Endodermal cell (in vitro differentiated cells): ENCODE measurements at regions not wholly inside any gene's neighbourhood (a gene's known extent, or its start where the extent isn't known, plus 50 kb on each side); places are given as distances from the start of the nearest gene placed in this dataset.

Source experiments
- DNase-seq: peaks from one replicate; pipeline ENCODE4 v3.0.0-alpha.2; 2017
- H3K27ac ChIP-seq: 2 replicates; pipeline ENCODE4 v1.5.1; 2013; ENCODE audit warnings: mild to moderate bottlenecking, low read depth, low read length, moderate library complexity
- H3K27me3 ChIP-seq: 2 replicates; pipeline ENCODE4 v1.6.1; 2013; ENCODE audit warnings: mild to moderate bottlenecking, low read length, moderate library complexity; ENCODE audit not compliant: insufficient read depth, control insufficient read depth, poor library complexity, severe bottlenecking
- H3K36me3 ChIP-seq: 2 replicates; pipeline ENCODE4 v1.7.0; 2013; ENCODE audit warnings: mild to moderate bottlenecking, low read length, moderate library complexity; ENCODE audit not compliant: control insufficient read depth, insufficient read depth
- H3K4me1 ChIP-seq: one replicate; pipeline ENCODE4 v1.7.0; 2013; ENCODE audit warnings: low read length; ENCODE audit not compliant: control insufficient read depth, insufficient read depth
- H3K4me3 ChIP-seq: 2 replicates; pipeline ENCODE4 v1.5.1; 2013; ENCODE audit warnings: mild to moderate bottlenecking, low read length, moderate library complexity
- H3K9ac ChIP-seq: 2 replicates; pipeline ENCODE4 v1.6.1; 2013; ENCODE audit warnings: mild to moderate bottlenecking, low read length, moderate library complexity; ENCODE audit not compliant: poor library complexity, severe bottlenecking; ENCODE audit errors: extremely low read depth
- H3K9me3 ChIP-seq: 2 replicates; pipeline ENCODE4 v1.6.1; 2013; ENCODE audit warnings: mild to moderate bottlenecking, low read length, moderate library complexity; ENCODE audit not compliant: control insufficient read depth
- H3K27ac Mint-ChIP-seq: 2 replicates; pipeline ENCODE4 v1.8.0; 2020; ENCODE audit warnings: mixed read lengths
- H3K27me3 Mint-ChIP-seq: 2 replicates; pipeline ENCODE4 v1.8.0; 2021; ENCODE audit warnings: mild to moderate bottlenecking, mixed read lengths; ENCODE audit not compliant: insufficient read depth
- H3K36me3 Mint-ChIP-seq: 2 replicates; pipeline ENCODE4 v1.8.0; 2020; ENCODE audit warnings: low read depth, mixed read lengths
- H3K4me1 Mint-ChIP-seq: 2 replicates; pipeline ENCODE4 v1.8.0; 2020; ENCODE audit warnings: mixed read lengths
- H3K4me3 Mint-ChIP-seq: 2 replicates; pipeline ENCODE4 v1.8.0; 2020; ENCODE audit warnings: mild to moderate bottlenecking, moderate library complexity, mixed read lengths
- H3K9me3 Mint-ChIP-seq: 2 replicates; pipeline ENCODE4 v1.8.0; 2020; ENCODE audit warnings: mild to moderate bottlenecking, mixed read lengths
- WGBS, 2 experiments: methylation state at CpG; one replicate each; pipeline versions ENCODE4 v1.1.5 to v1.1.7; 2013; ENCODE audit warnings: missing lambda C conversion rate in 2 of 2, mixed read lengths in 1 of 2; ENCODE audit not compliant: insufficient coverage in 1 of 2, insufficient read length in 1 of 2; 5-methylcytosine and 5-hydroxymethylcytosine counted together
- TF ChIP-seq, protein P1 (sequence below): fragments of 200-600 bp; sonication (generic); conservative IDR thresholded peaks from 2 replicates; pipeline ENCODE4 v1.5.0; 2021; ENCODE audit warnings: antibody characterized with exemption, mild to moderate bottlenecking

DNA sequence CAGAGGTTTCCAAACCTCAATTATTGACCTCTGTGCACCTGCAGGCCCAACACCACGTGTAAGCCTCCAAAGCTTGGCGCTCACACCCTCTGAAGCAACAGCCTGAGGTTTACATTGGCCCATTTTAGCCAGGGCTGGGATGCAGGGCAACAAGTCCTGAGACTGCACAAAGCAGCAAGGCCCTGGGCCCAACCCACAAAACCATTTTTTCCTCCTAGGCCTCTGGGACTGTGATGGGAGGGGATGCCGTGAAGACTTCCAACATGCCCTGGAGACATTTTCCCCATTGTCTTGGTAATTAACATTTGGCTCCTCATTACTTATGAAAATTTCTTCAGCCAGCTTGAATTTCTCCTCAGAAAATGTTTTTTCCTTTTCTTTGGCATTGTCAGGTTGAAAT, 54.9 kb upstream of the CNKSR2 start:
- H3K4me1 Mint-ChIP-seq: no peaks in the 10 kb centered on the region
- H3K4me3 ChIP-seq: no peak overlapping the region
- 100% methylated on average over 3 of the region's 3 CpGs; no CpG with 5 or more reads in 1 of the 2 experiments for WGBS, 2 experiments
- no peak overlapping the region for H3K9ac ChIP-seq
- no peaks in the 10 kb centered on the region for H3K36me3 Mint-ChIP-seq
- no peaks in the 10 kb centered on the region for H3K27me3 Mint-ChIP-seq
- no peak overlapping the region for H3K4me3 Mint-ChIP-seq
- no peaks in the 10 kb centered on the region for H3K9me3 ChIP-seq
- H3K9me3 Mint-ChIP-seq: peaks cover 29% of the 10 kb centered on the region
- TF ChIP-seq, protein P1, sequence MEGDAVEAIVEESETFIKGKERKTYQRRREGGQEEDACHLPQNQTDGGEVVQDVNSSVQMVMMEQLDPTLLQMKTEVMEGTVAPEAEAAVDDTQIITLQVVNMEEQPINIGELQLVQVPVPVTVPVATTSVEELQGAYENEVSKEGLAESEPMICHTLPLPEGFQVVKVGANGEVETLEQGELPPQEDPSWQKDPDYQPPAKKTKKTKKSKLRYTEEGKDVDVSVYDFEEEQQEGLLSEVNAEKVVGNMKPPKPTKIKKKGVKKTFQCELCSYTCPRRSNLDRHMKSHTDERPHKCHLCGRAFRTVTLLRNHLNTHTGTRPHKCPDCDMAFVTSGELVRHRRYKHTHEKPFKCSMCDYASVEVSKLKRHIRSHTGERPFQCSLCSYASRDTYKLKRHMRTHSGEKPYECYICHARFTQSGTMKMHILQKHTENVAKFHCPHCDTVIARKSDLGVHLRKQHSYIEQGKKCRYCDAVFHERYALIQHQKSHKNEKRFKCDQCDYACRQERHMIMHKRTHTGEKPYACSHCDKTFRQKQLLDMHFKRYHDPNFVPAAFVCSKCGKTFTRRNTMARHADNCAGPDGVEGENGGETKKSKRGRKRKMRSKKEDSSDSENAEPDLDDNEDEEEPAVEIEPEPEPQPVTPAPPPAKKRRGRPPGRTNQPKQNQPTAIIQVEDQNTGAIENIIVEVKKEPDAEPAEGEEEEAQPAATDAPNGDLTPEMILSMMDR: no peak
- H3K36me3 ChIP-seq: no peaks in the 10 kb centered on the region
- H3K27me3 ChIP-seq: no peaks in the 10 kb centered on the region
- no peak overlapping the region for H3K27ac ChIP-seq
- H3K4me1 ChIP-seq: no peaks in the 10 kb centered on the region
- no peak for DNase-seq
- no peak overlapping the region for H3K27ac Mint-ChIP-seq
